ENCODE measurements at regions not wholly inside any gene's neighbourhood (a gene's known extent, or its start where the extent isn't known, plus 50 kb on each side); places are given as distances from the start of the nearest gene placed in this dataset.

- TF ChIP-seq GATA2 (IDR thresholded peaks at IDR 0.05; ENCODE audit: low read depth, low read length) (no peak), GATA3 (IDR thresholded peaks at IDR 0.05; ENCODE audit: low read depth, low read length) (no peak)
Observed at GRCh38 chr7:46763344-46763743, 818.6 kb downstream of the TNS3 start.

- TF ChIP-seq GATA3 (IDR thresholded peaks at IDR 0.05; ENCODE audit: low read depth, low read length) (peak; percentile 21; the same call in 1 of the 2 replicates), GATA2 (IDR thresholded peaks at IDR 0.05; ENCODE audit: low read depth, low read length) (peak; percentile 33; the same call in 1 of the 2 replicates)
Observed at GRCh38 chr7:46759711-46760480, 822.0 kb downstream of the TNS3 start.

- TF ChIP-seq GATA2 (IDR thresholded peaks at IDR 0.05; ENCODE audit: low read depth, low read length) (no peak), GATA3 (IDR thresholded peaks at IDR 0.05; ENCODE audit: low read depth, low read length) (no peak)
Observed at GRCh38 chr7:46756996-46757395, 824.9 kb downstream of the TNS3 start.

GRCh38 chr7:46756256-46756655, 825.7 kb downstream of the TNS3 start:
- TF ChIP-seq GATA3 (IDR thresholded peaks at IDR 0.05; ENCODE audit: low read depth, low read length) (no peak), GATA2 (IDR thresholded peaks at IDR 0.05; ENCODE audit: low read depth, low read length) (no peak)

GRCh38 chr7:46755120-46756034, 826.5 kb downstream of the TNS3 start:
- TF ChIP-seq GATA2 (IDR thresholded peaks at IDR 0.05; ENCODE audit: low read depth, low read length) (peak; percentile 78), GATA3 (IDR thresholded peaks at IDR 0.05; ENCODE audit: low read depth, low read length) (peak; percentile 97)

GRCh38 chr7:46754140-46754720, 827.7 kb downstream of the TNS3 start:
- TF ChIP-seq GATA2 (IDR thresholded peaks at IDR 0.05; ENCODE audit: low read depth, low read length) (no peak), GATA3 (IDR thresholded peaks at IDR 0.05; ENCODE audit: low read depth, low read length) (no peak)

GRCh38 chr7:46753662-46754061, 828.2 kb downstream of the TNS3 start:
- TF ChIP-seq GATA2 (IDR thresholded peaks at IDR 0.05; ENCODE audit: low read depth, low read length) (no peak), GATA3 (IDR thresholded peaks at IDR 0.05; ENCODE audit: low read depth, low read length) (no peak)

GRCh38 chr7:46752881-46753366, 829.0 kb downstream of the TNS3 start:
- TF ChIP-seq GATA3 (IDR thresholded peaks at IDR 0.05; ENCODE audit: low read depth, low read length) = 0 out of 2 replicates have a peak, but pooled peaks have one; percentile 18
- TF ChIP-seq GATA2 (IDR thresholded peaks at IDR 0.05; ENCODE audit: low read depth, low read length) = no peak

- TF ChIP-seq GATA3 (IDR thresholded peaks at IDR 0.05; ENCODE audit: low read depth, low read length) = no peak
Observed at GRCh38 chr7:46751471-46751870, 830.4 kb upstream of the IGFBP3 start.

- no peak for TF ChIP-seq GATA3 (IDR thresholded peaks at IDR 0.05; ENCODE audit: low read depth, low read length)
- TF ChIP-seq GATA2 (IDR thresholded peaks at IDR 0.05; ENCODE audit: low read depth, low read length) = no peak
Observed at GRCh38 chr7:46750321-46750865, 829.3 kb upstream of the IGFBP3 start.

- no peak for TF ChIP-seq GATA2 (IDR thresholded peaks at IDR 0.05; ENCODE audit: low read depth, low read length)
- no peak for TF ChIP-seq GATA3 (IDR thresholded peaks at IDR 0.05; ENCODE audit: low read depth, low read length)
Observed at GRCh38 chr7:46747869-46748576, 827.0 kb upstream of the IGFBP3 start.

- TF ChIP-seq GATA3 (IDR thresholded peaks at IDR 0.05; ENCODE audit: low read depth, low read length) (no peak), GATA2 (IDR thresholded peaks at IDR 0.05; ENCODE audit: low read depth, low read length) (no peak)
Observed at GRCh38 chr7:46746695-46747687, 825.9 kb upstream of the IGFBP3 start.

All from SH-SY5Y (cell line).